Gastrocnemius medialis (tissue), 4 donors: ENCODE measurements at regions not wholly inside any gene's neighbourhood (a gene's known extent, or its start where the extent isn't known, plus 50 kb on each side); places are given as distances from the start of the nearest gene placed in this dataset.

Experiments used
- CTCF ChIP-seq, 5 experiments: fragments of 450-650 bp in 3 of 5; fragments of 200-600 bp in 2 of 5; sonication (generic) in 2 of 5; IDR thresholded peaks in 4 of 5; conservative IDR thresholded peaks in 1 of 5; 1 replicate in 4 of 5; 2 replicates in 1 of 5; pipeline ENCODE4 v1.5.1; 2016 to 2019; ENCODE audit warnings: antibody characterized with exemption in 5 of 5, mild to moderate bottlenecking in 3 of 5, moderate library complexity in 3 of 5
- POLR2A ChIP-seq, 2 donors: fragments of 450-650 bp; IDR thresholded peaks; one replicate each; pipeline ENCODE4 v1.6.1; 2017; ENCODE audit warnings: antibody characterized with exemption in 2 of 2, mild to moderate bottlenecking in 2 of 2, moderate library complexity in 2 of 2

- TF ChIP-seq CTCF (IDR thresholded peaks at IDR 0.05 in 4 of 5, conservative IDR thresholded peaks at IDR 0.05 in 1 of 5) (no peak), POLR2A (IDR thresholded peaks at IDR 0.05) (peak in 1 of 2 donors; percentile 17)
Measured at GRCh38 chr20:19937218-19937617, 79.9 kb upstream of the NAA20 start.
